ENCODE measurements at regions not wholly inside any gene's neighbourhood (a gene's known extent, or its start where the extent isn't known, plus 50 kb on each side); places are given as distances from the start of the nearest gene placed in this dataset.

GRCh38 chr2:139763705-139764104 is 983.5 kb upstream of the NXPH2 start:
- no peak for TF ChIP-seq SIN3A (IDR thresholded peaks at IDR 0.05; ENCODE audit: borderline replicate concordance, insufficient read depth, low read depth, low read length)
- TF ChIP-seq, protein P1, sequence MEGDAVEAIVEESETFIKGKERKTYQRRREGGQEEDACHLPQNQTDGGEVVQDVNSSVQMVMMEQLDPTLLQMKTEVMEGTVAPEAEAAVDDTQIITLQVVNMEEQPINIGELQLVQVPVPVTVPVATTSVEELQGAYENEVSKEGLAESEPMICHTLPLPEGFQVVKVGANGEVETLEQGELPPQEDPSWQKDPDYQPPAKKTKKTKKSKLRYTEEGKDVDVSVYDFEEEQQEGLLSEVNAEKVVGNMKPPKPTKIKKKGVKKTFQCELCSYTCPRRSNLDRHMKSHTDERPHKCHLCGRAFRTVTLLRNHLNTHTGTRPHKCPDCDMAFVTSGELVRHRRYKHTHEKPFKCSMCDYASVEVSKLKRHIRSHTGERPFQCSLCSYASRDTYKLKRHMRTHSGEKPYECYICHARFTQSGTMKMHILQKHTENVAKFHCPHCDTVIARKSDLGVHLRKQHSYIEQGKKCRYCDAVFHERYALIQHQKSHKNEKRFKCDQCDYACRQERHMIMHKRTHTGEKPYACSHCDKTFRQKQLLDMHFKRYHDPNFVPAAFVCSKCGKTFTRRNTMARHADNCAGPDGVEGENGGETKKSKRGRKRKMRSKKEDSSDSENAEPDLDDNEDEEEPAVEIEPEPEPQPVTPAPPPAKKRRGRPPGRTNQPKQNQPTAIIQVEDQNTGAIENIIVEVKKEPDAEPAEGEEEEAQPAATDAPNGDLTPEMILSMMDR (IDR thresholded peaks at IDR 0.05) = no peak
- no peak for TF ChIP-seq REST (IDR thresholded peaks at IDR 0.05; ENCODE audit: insufficient read depth in 1 of 2, low read depth in 2 of 2, low read length in 1 of 2)
- no peak for TF ChIP-seq POLR2AphosphoS5 (IDR thresholded peaks at IDR 0.05; ENCODE audit: low read depth, low read length)
